ENCODE measurements at regions not wholly inside any gene's neighbourhood (a gene's known extent, or its start where the extent isn't known, plus 50 kb on each side); places are given as distances from the start of the nearest gene placed in this dataset.

DNA sequence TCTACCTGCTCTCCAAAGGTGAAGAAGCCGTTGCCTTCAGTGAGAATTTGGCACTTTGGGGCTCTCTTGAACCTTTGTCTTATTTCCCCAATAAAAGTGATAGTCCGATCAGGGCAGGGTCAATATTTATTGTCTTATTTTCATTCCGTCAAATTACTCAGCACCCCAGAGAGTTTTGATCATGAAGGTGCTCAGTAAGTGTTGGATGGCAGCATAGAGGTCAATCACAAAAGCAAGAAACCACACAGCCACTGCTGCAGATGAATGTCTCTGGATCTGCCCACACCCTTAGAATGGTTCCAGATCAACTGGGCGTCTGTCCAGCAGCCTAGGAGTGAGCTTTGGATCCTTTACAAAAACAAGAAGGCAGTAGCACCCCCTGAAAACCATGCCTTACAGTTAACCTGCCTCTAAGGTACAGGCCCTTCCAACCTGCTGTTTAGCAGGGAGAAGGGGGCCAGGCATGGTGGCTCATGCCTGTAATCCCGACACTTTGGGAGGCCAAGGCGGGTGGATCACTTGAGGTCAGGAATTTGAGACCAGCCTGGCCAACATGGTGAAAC lies 97.3 kb downstream of the PSMG1 start:
- TF ChIP-seq JUND (IDR thresholded peaks at IDR 0.05; ENCODE audit: low read depth) = no peak
- in situ Hi-C loops (cut with HindIII; ENCODE audit: low pct_unique_long_range_greater_than_20kb, low sequenced_read_pairs) = no loop called here
- no peak for DNase-seq (ENCODE audit: low read depth in 1 of 2, low spot score in 1 of 2)

DNA sequence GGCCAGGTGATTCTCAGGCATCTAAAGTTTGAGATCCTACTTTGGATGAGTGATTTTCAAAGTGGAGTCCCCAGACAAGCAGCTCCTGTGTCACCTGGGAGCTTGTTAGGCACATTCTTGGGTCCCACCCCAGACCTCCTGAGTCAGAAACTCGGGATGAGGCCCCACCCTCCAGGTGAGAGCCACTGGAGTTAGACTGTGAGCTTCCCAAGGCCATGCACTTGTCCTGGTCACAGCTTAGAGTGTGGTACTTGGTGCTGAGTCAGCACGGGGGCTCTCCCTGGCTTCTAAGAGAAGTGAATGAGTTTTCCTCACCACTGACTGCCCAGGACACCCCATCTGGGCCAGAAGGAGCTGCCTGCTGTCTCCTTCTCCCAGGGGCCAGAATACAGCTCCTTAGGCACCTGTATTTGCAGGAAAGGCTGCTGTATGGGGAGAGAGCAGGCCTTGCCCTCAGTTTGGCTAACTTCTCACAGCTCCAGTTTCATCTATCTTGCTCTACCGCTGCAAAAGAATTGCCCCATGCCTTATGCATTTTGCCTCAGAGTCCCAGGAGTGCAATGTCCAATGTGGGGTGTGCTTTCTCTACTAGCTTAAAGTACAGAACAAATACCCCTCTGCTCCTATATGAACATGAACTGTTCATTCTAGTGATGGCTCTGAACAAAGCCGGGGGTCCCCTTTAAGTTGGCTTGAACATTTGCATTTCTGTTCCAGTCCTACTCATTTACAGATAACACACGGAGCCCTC lies 98.1 kb downstream of the PSMG1 start:
- no peak for DNase-seq (ENCODE audit: low read depth in 1 of 2, low spot score in 1 of 2)
- in situ Hi-C loops (cut with HindIII; ENCODE audit: low pct_unique_long_range_greater_than_20kb, low sequenced_read_pairs) = no loop called here
- no peak for TF ChIP-seq JUND (IDR thresholded peaks at IDR 0.05; ENCODE audit: low read depth)

GRCh38 chr21:39084073-39084472 lies 99.2 kb downstream of the PSMG1 start:
- TF ChIP-seq JUND (IDR thresholded peaks at IDR 0.05; ENCODE audit: low read depth) = no peak
- in situ Hi-C loops (cut with HindIII; ENCODE audit: low pct_unique_long_range_greater_than_20kb, low sequenced_read_pairs) = no loop called here
- DNase-seq (ENCODE audit: low read depth in 1 of 2, low spot score in 1 of 2) = no peak

DNA sequence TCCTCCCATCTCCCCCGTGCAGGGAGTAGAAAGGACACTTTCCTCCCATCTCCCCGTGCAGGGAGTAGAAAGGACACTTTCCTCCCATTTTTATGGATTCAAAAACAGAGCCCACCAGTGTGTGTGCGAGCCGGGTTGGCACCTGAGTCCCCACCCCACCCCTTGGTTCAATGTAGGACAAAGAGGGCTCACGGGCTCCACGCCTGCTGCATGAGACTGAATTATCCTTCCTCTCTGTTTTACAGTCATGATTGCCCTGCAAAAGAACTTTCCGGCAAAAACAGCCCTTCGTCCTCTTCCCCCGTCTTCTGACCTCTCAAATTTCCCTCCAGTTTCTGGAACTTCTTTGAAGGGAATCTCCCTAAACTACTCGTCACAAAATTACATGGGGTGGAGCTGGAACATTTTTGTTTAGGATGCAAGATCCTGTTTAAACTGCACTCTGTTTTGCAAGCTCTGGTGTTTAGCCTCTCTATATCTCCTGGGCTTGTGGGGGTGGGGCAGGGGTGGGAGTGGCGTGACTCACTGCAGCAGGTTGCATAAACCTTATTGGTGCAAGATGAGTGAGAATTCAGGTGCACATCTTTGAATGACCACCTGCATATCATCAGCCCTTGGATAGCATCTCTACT lies 99.8 kb downstream of the PSMG1 start:
- TF ChIP-seq JUND (IDR thresholded peaks at IDR 0.05; ENCODE audit: low read depth) = no peak
- in situ Hi-C loops (cut with HindIII; ENCODE audit: low pct_unique_long_range_greater_than_20kb, low sequenced_read_pairs) = no loop called here
- DNase-seq (ENCODE audit: low read depth in 1 of 2, low spot score in 1 of 2) = no peak

DNA sequence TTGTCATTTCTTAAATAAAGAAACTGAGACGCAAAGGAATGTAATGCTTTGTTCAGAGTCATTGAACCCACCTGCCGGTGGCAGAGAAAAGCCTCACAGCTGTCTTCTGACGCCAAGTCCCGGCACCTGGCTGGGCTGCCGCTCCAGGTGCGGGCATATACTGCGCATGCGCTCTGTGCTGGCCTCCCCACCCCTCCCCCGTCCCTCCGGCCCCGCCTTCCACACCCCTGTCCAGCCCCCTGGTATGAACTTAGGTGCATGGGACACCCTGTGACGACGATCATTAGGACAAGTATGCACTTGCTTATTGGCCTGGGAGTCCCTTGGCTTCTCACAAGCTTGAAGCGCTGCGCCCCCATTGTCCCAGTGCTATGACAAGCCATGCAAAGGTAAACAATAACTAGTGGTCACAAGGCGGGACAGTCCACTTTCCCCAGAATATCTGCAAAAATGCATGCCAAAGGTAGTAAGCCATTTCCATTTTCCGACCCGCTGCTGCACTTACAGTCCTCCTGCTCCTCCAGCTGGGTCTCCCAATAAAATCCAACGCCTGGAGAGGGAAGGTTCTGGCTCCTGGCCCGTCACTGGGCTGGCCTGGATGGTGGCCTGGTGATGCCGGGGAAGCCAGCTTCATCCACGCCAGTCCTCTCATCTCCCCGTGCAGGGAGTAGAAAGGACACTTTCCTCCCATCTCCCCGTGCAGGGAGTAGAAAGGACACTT lies 100.4 kb downstream of the PSMG1 start:
- in situ Hi-C loops (cut with HindIII; ENCODE audit: low pct_unique_long_range_greater_than_20kb, low sequenced_read_pairs) = no loop called here
- DNase-seq (ENCODE audit: low read depth in 1 of 2, low spot score in 1 of 2) = peak; percentile 57 to 70
- no peak for TF ChIP-seq JUND (IDR thresholded peaks at IDR 0.05; ENCODE audit: low read depth)

- TF ChIP-seq JUND (IDR thresholded peaks at IDR 0.05; ENCODE audit: low read depth) = no peak
Measured at GRCh38 chr21:39080366-39080765, 102.9 kb downstream of the PSMG1 start.

DNA sequence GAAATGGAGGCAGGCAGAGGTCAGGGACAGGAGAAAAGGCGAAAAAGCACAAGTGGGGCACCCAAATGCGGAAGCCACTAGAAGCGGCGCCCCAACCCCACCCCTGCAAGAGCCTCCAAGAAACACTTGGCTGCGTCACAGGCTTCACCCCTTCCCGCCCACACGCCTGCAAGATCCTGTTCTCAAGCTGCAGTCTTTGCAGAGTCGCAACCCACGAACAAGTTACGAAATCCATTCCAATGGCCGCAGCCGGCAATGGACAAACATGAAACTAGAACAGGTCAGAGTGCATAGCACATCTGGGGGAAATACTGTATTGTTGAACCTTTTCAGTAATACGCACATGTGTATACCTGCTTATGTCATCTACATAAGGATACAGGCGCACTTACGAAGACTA lies 103.6 kb downstream of the PSMG1 start:
- no peak for TF ChIP-seq JUND (IDR thresholded peaks at IDR 0.05; ENCODE audit: low read depth)
- no peak for DNase-seq (ENCODE audit: low read depth in 1 of 2, low spot score in 1 of 2)
- in situ Hi-C loops (cut with HindIII; ENCODE audit: low pct_unique_long_range_greater_than_20kb, low sequenced_read_pairs) = no loop called here

More at GRCh38 chr21:39080366-39080765, 102.9 kb downstream of the PSMG1 start:
- no peak for DNase-seq (ENCODE audit: low read depth in 1 of 2, low spot score in 1 of 2)
- in situ Hi-C loops (cut with HindIII; ENCODE audit: low pct_unique_long_range_greater_than_20kb, low sequenced_read_pairs) = no loop called here

GRCh38 chr21:39078322-39079065 lies 104.8 kb downstream of the PSMG1 start:
- in situ Hi-C loops (cut with HindIII; ENCODE audit: low pct_unique_long_range_greater_than_20kb, low sequenced_read_pairs) = no loop called here
- DNase-seq (ENCODE audit: low read depth in 1 of 2, low spot score in 1 of 2) = no peak
- no peak for TF ChIP-seq JUND (IDR thresholded peaks at IDR 0.05; ENCODE audit: low read depth)

GRCh38 chr21:39077876-39078275 lies 105.4 kb downstream of the PSMG1 start:
- in situ Hi-C loops (cut with HindIII; ENCODE audit: low pct_unique_long_range_greater_than_20kb, low sequenced_read_pairs) = no loop called here
- TF ChIP-seq JUND (IDR thresholded peaks at IDR 0.05; ENCODE audit: low read depth) = no peak
- no peak for DNase-seq (ENCODE audit: low read depth in 1 of 2, low spot score in 1 of 2)

GRCh38 chr21:39074508-39074907 lies 108.7 kb downstream of the PSMG1 start:
- TF ChIP-seq JUND (IDR thresholded peaks at IDR 0.05; ENCODE audit: low read depth) = no peak
- in situ Hi-C loops (cut with HindIII; ENCODE audit: low pct_unique_long_range_greater_than_20kb, low sequenced_read_pairs) = no loop called here
- DNase-seq (ENCODE audit: low read depth in 1 of 2, low spot score in 1 of 2) = no peak

DNA sequence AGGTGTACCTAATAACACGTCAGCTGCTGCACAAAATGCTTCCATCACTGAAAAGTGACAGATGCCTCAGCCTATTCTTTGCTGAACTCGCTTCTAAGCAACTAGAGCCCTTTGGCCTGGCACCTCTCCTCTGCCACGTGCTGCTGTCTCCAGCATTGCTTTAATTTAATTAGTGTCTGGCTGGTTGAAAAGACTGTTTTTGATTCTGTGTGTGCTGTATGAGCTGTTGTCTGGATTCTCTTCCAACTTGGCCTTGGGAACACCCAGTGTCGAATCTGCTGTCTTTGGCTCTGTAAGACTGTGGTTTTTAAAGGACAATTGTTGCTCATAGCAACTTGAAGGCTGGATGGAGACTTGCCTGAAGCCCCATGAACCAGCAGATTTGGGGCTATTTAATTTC lies 109.5 kb downstream of the PSMG1 start:
- in situ Hi-C loops (cut with HindIII; ENCODE audit: low pct_unique_long_range_greater_than_20kb, low sequenced_read_pairs) = no loop called here
- TF ChIP-seq JUND (IDR thresholded peaks at IDR 0.05; ENCODE audit: low read depth) = no peak
- DNase-seq (ENCODE audit: low read depth in 1 of 2, low spot score in 1 of 2) = no peak

GRCh38 chr21:39073063-39073462 lies 110.2 kb downstream of the PSMG1 start:
- in situ Hi-C loops (cut with HindIII; ENCODE audit: low pct_unique_long_range_greater_than_20kb, low sequenced_read_pairs) = no loop called here
- no peak for DNase-seq (ENCODE audit: low read depth in 1 of 2, low spot score in 1 of 2)
- no peak for TF ChIP-seq JUND (IDR thresholded peaks at IDR 0.05; ENCODE audit: low read depth)
